B cell (primary cell): ENCODE measurements at regions not wholly inside any gene's neighbourhood (a gene's known extent, or its start where the extent isn't known, plus 50 kb on each side); places are given as distances from the start of the nearest gene placed in this dataset.

Experiments used
- ATAC-seq: fragments of 200-7000 bp; cut with Tn5 transposase; one replicate; pipeline ENCODE4 v1.10.0; 2021; ENCODE audit warnings: low read depth, mild to moderate bottlenecking, moderate number of reproducible peaks, moderate library complexity
- CTCF ChIA-PET: fragments of 350-600 bp; sonication (Branson Sonifier 250); formaldehyde crosslinking; loops from one replicate; lab custom pipeline; 2021; ENCODE audit warnings: antibody characterized with exemption, inconsistent platforms; lab: Charles Lee
- POLR2A ChIA-PET: fragments of 350-600 bp; sonication (Branson Sonifier 250); formaldehyde crosslinking; loops from one replicate; lab custom pipeline; 2021; ENCODE audit warnings: antibody characterized with exemption; lab: Charles Lee
- DNase-seq: peaks from one replicate; pipeline ENCODE4 v3.0.0; 2013
- H2AFZ ChIP-seq: 2 replicates; pipeline ENCODE4 v1.6.1; 2012; ENCODE audit warnings: mild to moderate bottlenecking, low read depth, low read length; ENCODE audit not compliant: insufficient read depth, poor library complexity, severe bottlenecking
- H3K27ac ChIP-seq, 2 donors: 1 replicate in 1 of 2; 2 replicates in 1 of 2; pipeline ENCODE4 v1.5.1; 2012 to 2013; ENCODE audit warnings: low read length in 2 of 2, mild to moderate bottlenecking in 2 of 2, moderate library complexity in 1 of 2
- H3K27me3 ChIP-seq, 4 experiments: fragments of 200-600 bp in 1 of 4; sonication (generic) in 1 of 4; replicated peaks in 1 of 4; 1 replicate in 2 of 4; 2 replicates in 2 of 4; pipeline versions ENCODE4 v1.6.1 to v1.7.0; 2013 to 2016; ENCODE audit warnings: low read length in 3 of 4, mild to moderate bottlenecking in 2 of 4, mixed read lengths in 1 of 4, moderate library complexity in 1 of 4; ENCODE audit not compliant: insufficient read depth in 4 of 4, control insufficient read depth in 3 of 4; ENCODE audit errors: control extremely low read depth in 1 of 4
- H3K36me3 ChIP-seq, 2 experiments: replicated peaks in 1 of 2; 1 replicate in 1 of 2; 2 replicates in 1 of 2; pipeline versions ENCODE4 v1.6.1 to v1.7.1; 2013; ENCODE audit warnings: low read length in 1 of 2; ENCODE audit not compliant: insufficient read depth in 2 of 2, control insufficient read depth in 1 of 2; ENCODE audit errors: control extremely low read depth in 1 of 2, extremely low read depth in 1 of 2
- H3K4me1 ChIP-seq, 2 donors: fragments of 200-600 bp in 1 of 2; sonication (generic) in 1 of 2; 1 replicate in 1 of 2; 2 replicates in 1 of 2; pipeline versions ENCODE4 v1.5.1 to v1.6.1; 2013 to 2017; ENCODE audit warnings: low read length in 2 of 2; ENCODE audit not compliant: control insufficient read depth in 2 of 2, insufficient read depth in 2 of 2
- H3K4me2 ChIP-seq: replicated peaks from 2 replicates; pipeline ENCODE3; 2012; ENCODE audit warnings: mild to moderate bottlenecking, low read depth, low read length; ENCODE audit not compliant: poor library complexity, severe bottlenecking
- H3K4me3 ChIP-seq, 5 experiments: fragments of 200-600 bp in 1 of 5; sonication (generic) in 1 of 5; 1 replicate in 3 of 5; 2 replicates in 2 of 5; pipeline versions ENCODE4 v1.5.1 to v1.7.0; 2011 to 2016; ENCODE audit warnings: low read length in 4 of 5, mild to moderate bottlenecking in 4 of 5, low read depth in 2 of 5, control low read depth in 1 of 5, moderate library complexity in 1 of 5; ENCODE audit not compliant: insufficient read depth in 1 of 5; ENCODE audit errors: control extremely low read depth in 1 of 5, extremely low read depth in 1 of 5
- H3K79me2 ChIP-seq: fragments of 200-600 bp; sonication (generic); one replicate; pipeline ENCODE4 v1.6.0; 2016; ENCODE audit warnings: low read length; ENCODE audit not compliant: control insufficient read depth, insufficient read depth
- H3K9ac ChIP-seq: fragments of 200-600 bp; sonication (generic); 2 replicates; pipeline ENCODE4 v1.6.1; 2017; ENCODE audit warnings: mild to moderate bottlenecking, low read length, moderate library complexity
- H3K9me3 ChIP-seq, 3 donors: one replicate each; pipeline versions ENCODE4 v1.6.1 to v1.7.1; 2013; ENCODE audit warnings: low read length in 2 of 3; ENCODE audit not compliant: control insufficient read depth in 2 of 3, insufficient read depth in 1 of 3; ENCODE audit errors: control extremely low read depth in 1 of 3
- H4K20me1 ChIP-seq: 2 replicates; pipeline ENCODE4 v1.6.0; 2012; ENCODE audit warnings: mild to moderate bottlenecking, low read length; ENCODE audit not compliant: insufficient read depth, control insufficient read depth, poor library complexity, severe bottlenecking
- H3K27ac Mint-ChIP-seq: one replicate; pipeline ENCODE4 v1.8.0; 2021; ENCODE audit warnings: mixed read lengths
- H3K27me3 Mint-ChIP-seq: one replicate; pipeline ENCODE4 v1.8.0; 2021; ENCODE audit warnings: mixed read lengths
- H3K4me1 Mint-ChIP-seq: one replicate; pipeline ENCODE4 v1.8.0; 2021; ENCODE audit warnings: mixed read lengths
- H3K4me3 Mint-ChIP-seq: one replicate; pipeline ENCODE4 v1.8.0; 2021; ENCODE audit warnings: mixed read lengths
- H3K9me3 Mint-ChIP-seq: one replicate; pipeline ENCODE4 v1.8.0; 2022; ENCODE audit warnings: mixed read lengths; ENCODE audit not compliant: insufficient read depth
- CTCF ChIP-seq: fragments of 200-600 bp; IDR thresholded peaks from one replicate; pipeline ENCODE4 v1.8.0; 2022; ENCODE audit warnings: antibody characterized with exemption, mild to moderate bottlenecking
- EZH2 ChIP-seq: IDR thresholded peaks from 2 replicates; pipeline ENCODE4 v1.6.1; 2012; ENCODE audit warnings: borderline replicate concordance, low read depth, mild to moderate bottlenecking, moderate library complexity, low read length; ENCODE audit not compliant: insufficient read depth, poor library complexity, severe bottlenecking
- WGBS: methylation state at CpG from one replicate; pipeline ENCODE4 v1.1.5; 2013; ENCODE audit warnings: missing lambda C conversion rate; ENCODE audit not compliant: insufficient coverage; 5-methylcytosine and 5-hydroxymethylcytosine counted together
- intact Hi-C: fragments of 100-400 bp; cut with micrococcal nuclease; formaldehyde crosslinking; loops from one replicate; pipeline ENCODE4 v1.10.0; 2022

- TF ChIP-seq CTCF, result no peak
- TF ChIP-seq EZH2, result no peak
- no peak overlapping the region for H3K27ac Mint-ChIP-seq
- H3K27me3 Mint-ChIP-seq, result no peaks in the 10 kb centered on the region
- Histone ChIP-seq H3K27ac (no peak overlapping the region), H3K9me3 (no peaks in the 10 kb centered on the region), H3K4me2 (no peak overlapping the region), H3K79me2 (no peaks in the 10 kb centered on the region), H4K20me1 (no peaks in the 10 kb centered on the region), H3K27me3 (no peaks in the 10 kb centered on the region), H2AFZ (no peak overlapping the region), H3K4me3 (no peak overlapping the region), H3K9ac (no peak overlapping the region), H3K4me1 (no peaks in the 10 kb centered on the region), H3K36me3 (no peaks in the 10 kb centered on the region)
- no peaks in the 10 kb centered on the region for H3K9me3 Mint-ChIP-seq
- DNase-seq (no peak), ATAC-seq (no peak)
- H3K4me1 Mint-ChIP-seq, result no peaks in the 10 kb centered on the region
- no peak overlapping the region for H3K4me3 Mint-ChIP-seq
- WGBS, result 100% methylated on average over 1 of the region's 4 CpGs
- intact Hi-C loops, result no loop called here
- CTCF ChIA-PET, result no interaction called here
- POLR2A ChIA-PET, result no interaction called here
These were observed 653.4 kb upstream of the MARCKS start for GRCh38 chr6:113203715-113204110.

GRCh38 chr6:113205553-113205952 is 651.6 kb upstream of the MARCKS start:
- intact Hi-C loops, result no loop called here
- Histone ChIP-seq H3K9ac (no peak overlapping the region), H2AFZ (no peak overlapping the region), H3K27me3 (no peaks in the 10 kb centered on the region), H3K27ac (no peak overlapping the region), H4K20me1 (no peaks in the 10 kb centered on the region), H3K4me3 (no peak overlapping the region), H3K9me3 (no peaks in the 10 kb centered on the region), H3K36me3 (no peaks in the 10 kb centered on the region), H3K4me2 (no peak overlapping the region), H3K79me2 (no peaks in the 10 kb centered on the region), H3K4me1 (no peaks in the 10 kb centered on the region)
- H3K27ac Mint-ChIP-seq, result no peak overlapping the region
- DNase-seq, result no peak
- ChIA-PET POLR2A (no interaction called here), CTCF (no interaction called here)
- TF ChIP-seq CTCF (no peak), EZH2 (no peak)
- no CpG with 5 or more reads among the region's 1 CpG for WGBS
- ATAC-seq, result no peak
- H3K4me3 Mint-ChIP-seq, result no peak overlapping the region
- no peaks in the 10 kb centered on the region for H3K9me3 Mint-ChIP-seq
- H3K27me3 Mint-ChIP-seq, result no peaks in the 10 kb centered on the region
- no peaks in the 10 kb centered on the region for H3K4me1 Mint-ChIP-seq
